ENCODE measurements at regions not wholly inside any gene's neighbourhood (a gene's known extent, or its start where the extent isn't known, plus 50 kb on each side); places are given as distances from the start of the nearest gene placed in this dataset.

GRCh38 chr3:79870313-79870620 is 102.5 kb upstream of the ROBO1 start:
- no peaks in the 10 kb centered on the region for H3K36me3 Mint-ChIP-seq (ENCODE audit: low read depth)
- peaks cover 12% of the 10 kb centered on the region for H3K9me3 Mint-ChIP-seq
- no peak overlapping the region for H3K4me3 Mint-ChIP-seq
- H3K27ac Mint-ChIP-seq: no peak overlapping the region
- no peaks in the 10 kb centered on the region for H3K4me1 Mint-ChIP-seq (ENCODE audit: low read depth)
- H3K27me3 Mint-ChIP-seq (ENCODE audit: low read depth): no peaks in the 10 kb centered on the region

GRCh38 chr3:79869461-79870312 is 101.9 kb upstream of the ROBO1 start:
- H3K4me1 Mint-ChIP-seq (ENCODE audit: low read depth): no peaks in the 10 kb centered on the region
- no peaks in the 10 kb centered on the region for H3K36me3 Mint-ChIP-seq (ENCODE audit: low read depth)
- peaks cover 12% of the 10 kb centered on the region for H3K9me3 Mint-ChIP-seq
- H3K27ac Mint-ChIP-seq: no peak overlapping the region
- H3K27me3 Mint-ChIP-seq (ENCODE audit: low read depth): no peaks in the 10 kb centered on the region
- H3K4me3 Mint-ChIP-seq: no peak overlapping the region

DNA sequence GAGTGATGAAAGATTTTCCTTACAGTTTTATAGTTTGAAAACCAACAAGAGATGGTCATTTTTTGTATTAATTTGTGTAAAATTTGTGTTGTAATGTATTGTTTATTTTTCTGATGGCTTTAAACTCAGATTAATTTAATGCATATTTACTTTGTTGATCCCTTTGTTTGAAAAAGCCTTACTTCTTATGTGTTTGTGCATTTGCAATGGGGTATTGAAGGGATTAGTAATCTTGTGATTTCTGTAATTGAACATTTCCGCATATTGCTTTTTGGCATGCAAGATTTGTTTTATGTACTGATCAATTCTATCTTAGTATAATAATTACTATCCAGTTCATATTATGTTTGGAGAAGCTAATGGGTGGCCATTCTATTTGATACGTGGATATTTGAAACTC is 98.4 kb upstream of the ROBO1 start:
- Mint-ChIP-seq H3K4me3 (no peak overlapping the region), H3K4me1 (ENCODE audit: low read depth) (no peaks in the 10 kb centered on the region), H3K27me3 (ENCODE audit: low read depth) (no peaks in the 10 kb centered on the region), H3K36me3 (ENCODE audit: low read depth) (no peaks in the 10 kb centered on the region), H3K27ac (no peak overlapping the region), H3K9me3 (peaks cover 24% of the 10 kb centered on the region)

GRCh38 chr3:79864077-79864476 is 96.3 kb upstream of the ROBO1 start:
- peaks cover 23% of the 10 kb centered on the region for H3K9me3 Mint-ChIP-seq
- no peak overlapping the region for H3K27ac Mint-ChIP-seq
- H3K4me3 Mint-ChIP-seq: no peak overlapping the region
- no peaks in the 10 kb centered on the region for H3K27me3 Mint-ChIP-seq (ENCODE audit: low read depth)
- no peaks in the 10 kb centered on the region for H3K4me1 Mint-ChIP-seq (ENCODE audit: low read depth)
- H3K36me3 Mint-ChIP-seq (ENCODE audit: low read depth): no peaks in the 10 kb centered on the region

GRCh38 chr3:79848876-79849275 is 81.1 kb upstream of the ROBO1 start:
- H3K9me3 Mint-ChIP-seq: peaks cover 10% of the 10 kb centered on the region
- no peaks in the 10 kb centered on the region for H3K27me3 Mint-ChIP-seq (ENCODE audit: low read depth)
- H3K36me3 Mint-ChIP-seq (ENCODE audit: low read depth): no peaks in the 10 kb centered on the region
- H3K4me3 Mint-ChIP-seq: no peak overlapping the region
- H3K27ac Mint-ChIP-seq: no peak overlapping the region
- H3K4me1 Mint-ChIP-seq (ENCODE audit: low read depth): no peaks in the 10 kb centered on the region

DNA sequence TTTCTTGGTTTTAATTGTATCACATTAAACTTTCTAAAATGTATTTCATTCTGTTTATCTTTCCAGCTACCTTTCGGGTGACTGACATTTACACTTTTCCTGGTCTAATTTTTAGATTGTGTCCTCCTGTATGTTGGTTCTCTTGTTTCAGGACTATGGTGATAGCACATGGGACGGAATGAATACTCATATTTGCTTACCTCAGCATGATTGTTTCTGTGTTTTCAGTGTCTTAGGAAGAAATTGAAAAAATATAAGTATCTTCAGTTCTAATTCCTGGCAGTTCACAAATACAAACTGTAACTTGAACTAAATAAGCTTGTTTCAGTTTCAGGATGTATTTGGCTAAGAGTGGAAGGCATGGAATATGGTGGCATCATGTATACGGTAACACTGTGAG is 80.1 kb upstream of the ROBO1 start:
- H3K4me1 Mint-ChIP-seq (ENCODE audit: low read depth): no peaks in the 10 kb centered on the region
- no peaks in the 10 kb centered on the region for H3K36me3 Mint-ChIP-seq (ENCODE audit: low read depth)

GRCh38 chr3:79846148-79846933 is 78.5 kb upstream of the ROBO1 start:
- H3K4me3 Mint-ChIP-seq: no peak overlapping the region
- H3K27me3 Mint-ChIP-seq (ENCODE audit: low read depth): no peaks in the 10 kb centered on the region
- H3K4me1 Mint-ChIP-seq (ENCODE audit: low read depth): no peaks in the 10 kb centered on the region
- no peaks in the 10 kb centered on the region for H3K36me3 Mint-ChIP-seq (ENCODE audit: low read depth)
- peaks cover 6% of the 10 kb centered on the region for H3K9me3 Mint-ChIP-seq
- no peak overlapping the region for H3K27ac Mint-ChIP-seq

More for the DNA sequence above, 80.1 kb upstream of the ROBO1 start:
- no peak overlapping the region for H3K27ac Mint-ChIP-seq
- H3K4me3 Mint-ChIP-seq: no peak overlapping the region
- peaks cover 10% of the 10 kb centered on the region for H3K9me3 Mint-ChIP-seq
- H3K27me3 Mint-ChIP-seq (ENCODE audit: low read depth): no peaks in the 10 kb centered on the region

- no peaks in the 10 kb centered on the region for H3K4me1 Mint-ChIP-seq (ENCODE audit: low read depth)
- H3K4me3 Mint-ChIP-seq: no peak overlapping the region
- peaks cover 3% of the 10 kb centered on the region for H3K9me3 Mint-ChIP-seq
These were observed 77.7 kb upstream of the ROBO1 start for GRCh38 chr3:79845546-79845945.

DNA sequence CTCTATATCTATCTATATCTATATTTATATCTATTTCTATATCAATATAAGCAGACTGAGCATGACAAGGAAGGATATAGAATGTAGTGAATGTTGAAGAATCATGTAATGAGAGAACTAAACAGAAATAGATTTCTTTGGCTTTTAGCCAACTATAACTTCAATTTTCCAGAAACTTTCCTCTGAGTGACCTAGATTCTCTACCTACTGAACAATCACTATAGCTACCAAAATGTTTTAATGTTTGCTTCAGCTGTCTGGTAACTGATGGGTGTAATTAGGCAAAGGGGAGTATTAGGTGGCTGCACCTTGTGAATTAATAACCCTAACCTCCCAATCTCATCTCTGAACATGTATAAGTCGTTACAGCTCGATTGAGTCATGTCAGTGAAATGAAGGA is 76.4 kb upstream of the ROBO1 start:
- Mint-ChIP-seq H3K27ac (no peak overlapping the region), H3K9me3 (no peaks in the 10 kb centered on the region), H3K27me3 (ENCODE audit: low read depth) (no peaks in the 10 kb centered on the region), H3K36me3 (ENCODE audit: low read depth) (no peaks in the 10 kb centered on the region), H3K4me1 (ENCODE audit: low read depth) (no peaks in the 10 kb centered on the region), H3K4me3 (no peak overlapping the region)

More at GRCh38 chr3:79845546-79845945, 77.7 kb upstream of the ROBO1 start:
- Mint-ChIP-seq H3K27ac (no peak overlapping the region), H3K27me3 (ENCODE audit: low read depth) (no peaks in the 10 kb centered on the region), H3K36me3 (ENCODE audit: low read depth) (no peaks in the 10 kb centered on the region)

DNA sequence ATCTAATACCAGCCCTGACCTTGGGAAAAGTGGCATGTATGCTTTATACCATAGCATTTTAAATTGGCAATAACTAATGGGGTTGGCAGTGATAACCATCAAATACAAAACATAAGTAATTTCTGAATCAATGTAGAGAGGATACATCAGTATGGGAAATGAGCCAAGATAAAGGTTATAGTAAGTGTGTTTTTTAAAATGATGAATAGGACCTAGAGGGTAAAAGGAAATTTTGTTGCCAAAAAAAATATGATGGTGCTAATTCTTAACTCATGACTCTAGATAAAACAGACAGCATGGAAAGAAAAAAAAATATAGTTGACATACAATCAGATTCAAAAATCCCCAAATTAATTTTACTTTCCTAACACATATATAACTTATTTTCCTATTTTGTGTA is 75.4 kb upstream of the ROBO1 start:
- Mint-ChIP-seq H3K27me3 (ENCODE audit: low read depth) (no peaks in the 10 kb centered on the region), H3K27ac (no peak overlapping the region), H3K36me3 (ENCODE audit: low read depth) (no peaks in the 10 kb centered on the region), H3K4me1 (ENCODE audit: low read depth) (no peaks in the 10 kb centered on the region), H3K4me3 (no peak overlapping the region), H3K9me3 (no peaks in the 10 kb centered on the region)

DNA sequence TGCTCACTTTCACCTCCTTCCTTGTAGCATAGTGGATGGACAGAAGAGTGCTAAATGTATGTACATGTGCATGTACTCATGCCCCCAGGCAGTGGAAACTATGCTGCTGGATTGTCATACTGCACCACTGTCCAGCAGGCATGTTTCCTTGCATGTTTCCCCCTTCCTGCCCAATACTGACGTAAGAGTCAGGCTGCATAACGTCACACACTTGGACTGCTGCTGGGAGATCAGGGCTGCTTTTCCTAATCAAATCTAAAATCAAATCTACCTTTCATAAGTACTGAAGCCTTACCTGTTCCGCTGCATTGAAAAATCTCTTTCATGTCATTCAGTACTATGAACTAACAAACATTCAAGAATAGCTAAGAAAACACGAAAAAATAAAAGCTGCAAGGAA is 67.9 kb upstream of the ROBO1 start:
- Mint-ChIP-seq H3K27ac (no peak overlapping the region), H3K9me3 (peaks cover 12% of the 10 kb centered on the region), H3K4me1 (ENCODE audit: low read depth) (no peaks in the 10 kb centered on the region), H3K27me3 (ENCODE audit: low read depth) (no peaks in the 10 kb centered on the region), H3K4me3 (no peak overlapping the region), H3K36me3 (ENCODE audit: low read depth) (no peaks in the 10 kb centered on the region)

DNA sequence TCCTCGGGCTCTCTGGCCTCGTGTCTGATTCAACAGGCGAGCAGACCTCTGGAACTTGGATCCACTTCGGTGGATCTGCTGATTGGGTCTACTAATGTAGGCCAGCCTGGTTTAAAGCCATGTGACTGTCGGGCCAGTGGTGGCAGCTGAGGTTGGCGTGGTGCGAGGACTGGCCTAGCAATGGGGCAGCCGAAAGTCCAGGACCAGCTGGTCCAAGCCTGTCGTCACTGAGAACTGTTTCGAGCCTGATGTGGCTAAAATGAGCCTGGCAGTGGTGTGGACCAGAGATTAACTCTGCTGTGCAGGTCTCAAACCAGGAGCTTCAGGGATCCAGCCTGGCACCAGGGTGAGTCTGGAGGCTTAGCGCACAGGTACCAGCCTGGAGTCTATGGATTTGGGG is 56.4 kb upstream of the ROBO1 start:
- H3K4me1 Mint-ChIP-seq (ENCODE audit: low read depth): no peaks in the 10 kb centered on the region
- no peaks in the 10 kb centered on the region for H3K36me3 Mint-ChIP-seq (ENCODE audit: low read depth)
- H3K4me3 Mint-ChIP-seq: no peak overlapping the region
- no peaks in the 10 kb centered on the region for H3K27me3 Mint-ChIP-seq (ENCODE audit: low read depth)
- peaks cover 4% of the 10 kb centered on the region for H3K9me3 Mint-ChIP-seq
- H3K27ac Mint-ChIP-seq: no peak overlapping the region

- Mint-ChIP-seq H3K4me1 (ENCODE audit: low read depth) (no peaks in the 10 kb centered on the region), H3K36me3 (ENCODE audit: low read depth) (no peaks in the 10 kb centered on the region), H3K27ac (no peak overlapping the region), H3K4me3 (no peak overlapping the region), H3K9me3 (peaks cover 13% of the 10 kb centered on the region), H3K27me3 (ENCODE audit: low read depth) (no peaks in the 10 kb centered on the region)
These were observed 54.3 kb upstream of the ROBO1 start for GRCh38 chr3:79822076-79822475.

DNA sequence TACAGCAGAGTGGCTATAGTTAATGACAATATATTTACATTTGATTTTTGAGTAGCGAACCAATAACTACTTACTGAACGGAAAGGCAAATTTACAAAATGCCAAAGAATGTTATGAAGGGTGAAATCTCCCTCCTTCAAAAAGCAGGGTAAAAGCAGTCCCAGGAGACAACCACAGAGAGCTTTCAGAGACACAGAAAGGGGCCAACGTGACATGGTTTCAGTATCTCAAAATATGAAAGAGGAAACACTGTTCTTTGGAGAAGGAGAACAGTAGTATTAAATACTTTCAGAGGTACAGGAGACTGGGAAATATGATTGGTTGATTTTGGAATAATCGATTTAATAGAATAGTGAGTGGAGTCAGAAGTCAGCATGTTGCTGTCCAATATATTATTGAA is 52.3 kb upstream of the ROBO1 start:
- Mint-ChIP-seq H3K4me1 (ENCODE audit: low read depth) (no peaks in the 10 kb centered on the region), H3K27ac (no peak overlapping the region), H3K9me3 (peaks cover 30% of the 10 kb centered on the region), H3K36me3 (ENCODE audit: low read depth) (no peaks in the 10 kb centered on the region), H3K4me3 (no peak overlapping the region), H3K27me3 (ENCODE audit: low read depth) (no peaks in the 10 kb centered on the region)

- Mint-ChIP-seq H3K4me1 (ENCODE audit: low read depth) (no peaks in the 10 kb centered on the region), H3K27ac (no peak overlapping the region)
These were observed 50.2 kb upstream of the ROBO1 start for GRCh38 chr3:79818015-79818414.

More at GRCh38 chr3:79818015-79818414, 50.2 kb upstream of the ROBO1 start:
- Mint-ChIP-seq H3K36me3 (ENCODE audit: low read depth) (no peaks in the 10 kb centered on the region), H3K27me3 (ENCODE audit: low read depth) (no peaks in the 10 kb centered on the region), H3K4me3 (no peak overlapping the region), H3K9me3 (peaks cover 32% of the 10 kb centered on the region)
